Gastroesophageal sphincter (tissue), 4 donors: ENCODE measurements at regions not wholly inside any gene's neighbourhood (a gene's known extent, or its start where the extent isn't known, plus 50 kb on each side); places are given as distances from the start of the nearest gene placed in this dataset.

Experiments used
- ATAC-seq: fragments of 150-250 bp; one replicate; pipeline ENCODE4 v1.9.1; 2016; ENCODE audit warnings: mild to moderate bottlenecking, moderate library complexity
- H3K27ac ChIP-seq, 4 donors: fragments of 200-600 bp; sonication (generic) in 3 of 4; 1 replicate in 3 of 4; 2 replicates in 1 of 4; pipeline ENCODE4 v1.5.1; 2016 to 2019
- H3K27me3 ChIP-seq: fragments of 200-600 bp; sonication (generic); one replicate; pipeline ENCODE4 v1.5.1; 2019
- H3K36me3 ChIP-seq, 2 donors: fragments of 200-600 bp; sonication (generic); one replicate each; pipeline ENCODE4 v1.5.1; 2019; ENCODE audit warnings: control low read depth in 1 of 2
- H3K4me1 ChIP-seq, 3 donors: fragments of 200-600 bp; sonication (generic); 1 replicate in 2 of 3; 2 replicates in 1 of 3; pipeline ENCODE4 v1.5.1; 2016 to 2019; ENCODE audit warnings: control low read depth in 2 of 3
- H3K4me3 ChIP-seq, 2 donors: fragments of 200-600 bp; sonication (generic); one replicate each; pipeline ENCODE4 v1.5.1; 2019; ENCODE audit warnings: mild to moderate bottlenecking in 1 of 2, moderate library complexity in 1 of 2
- H3K9me3 ChIP-seq, 3 donors: fragments of 200-600 bp; sonication (generic); one replicate each; pipeline ENCODE4 v1.5.1; 2017 to 2019; ENCODE audit warnings: control low read depth in 2 of 3
- EP300 ChIP-seq: sonication (generic); formaldehyde crosslinking; IDR thresholded peaks from one replicate; pipeline ENCODE4 v1.6.1; 2017; ENCODE audit warnings: antibody characterized with exemption, mild to moderate bottlenecking
- POLR2A ChIP-seq, 2 donors: fragments of 450-650 bp; IDR thresholded peaks; one replicate each; pipeline ENCODE4 v1.6.1; 2017; ENCODE audit warnings: antibody characterized with exemption in 2 of 2, mild to moderate bottlenecking in 2 of 2, moderate library complexity in 1 of 2
- POLR2AphosphoS5 ChIP-seq: sonication (generic); formaldehyde crosslinking; IDR thresholded peaks from one replicate; pipeline ENCODE4 v1.6.1; 2017; ENCODE audit warnings: antibody characterized with exemption
- WGBS, 2 donors: methylation state at CpG; one replicate each; pipeline ENCODE4 v1.1.5; 2018; ENCODE audit warnings: low coverage in 1 of 2; 5-methylcytosine and 5-hydroxymethylcytosine counted together
- TF ChIP-seq, protein P1 (sequence below), 4 experiments: fragments of 200-600 bp in 2 of 4; fragments of 450-650 bp in 2 of 4; sonication (generic) in 1 of 4; IDR thresholded peaks; one replicate each; pipeline ENCODE4 v1.5.1; 2017 to 2019; ENCODE audit warnings: antibody characterized with exemption in 4 of 4, mild to moderate bottlenecking in 2 of 4, moderate library complexity in 2 of 4

DNA sequence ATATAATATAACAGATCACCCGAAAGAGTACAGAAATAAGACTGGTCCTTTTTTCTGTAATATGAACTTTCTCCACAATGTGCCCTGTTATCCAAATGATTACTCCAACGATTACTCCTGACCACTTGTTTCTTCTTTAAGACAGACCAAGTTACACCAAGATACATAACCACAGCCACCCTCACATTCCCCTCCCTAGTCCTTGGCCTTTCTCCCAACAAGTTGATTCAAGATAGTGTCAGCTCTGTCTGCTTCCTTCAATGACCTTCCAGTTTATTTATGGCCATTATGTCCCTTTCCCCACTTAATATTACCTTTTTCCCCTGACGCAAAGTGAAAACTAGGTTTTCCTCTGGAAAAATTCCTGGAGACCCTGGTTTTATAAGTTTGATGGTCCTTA is 397.2 kb downstream of the FAM47B start:
- H3K4me1 ChIP-seq: no peaks in the 10 kb centered on the region
- no peaks in the 10 kb centered on the region for H3K9me3 ChIP-seq
- TF ChIP-seq POLR2AphosphoS5 (no peak), POLR2A (IDR thresholded peaks at IDR 0.05) (no peak), EP300 (no peak)
- TF ChIP-seq, protein P1, sequence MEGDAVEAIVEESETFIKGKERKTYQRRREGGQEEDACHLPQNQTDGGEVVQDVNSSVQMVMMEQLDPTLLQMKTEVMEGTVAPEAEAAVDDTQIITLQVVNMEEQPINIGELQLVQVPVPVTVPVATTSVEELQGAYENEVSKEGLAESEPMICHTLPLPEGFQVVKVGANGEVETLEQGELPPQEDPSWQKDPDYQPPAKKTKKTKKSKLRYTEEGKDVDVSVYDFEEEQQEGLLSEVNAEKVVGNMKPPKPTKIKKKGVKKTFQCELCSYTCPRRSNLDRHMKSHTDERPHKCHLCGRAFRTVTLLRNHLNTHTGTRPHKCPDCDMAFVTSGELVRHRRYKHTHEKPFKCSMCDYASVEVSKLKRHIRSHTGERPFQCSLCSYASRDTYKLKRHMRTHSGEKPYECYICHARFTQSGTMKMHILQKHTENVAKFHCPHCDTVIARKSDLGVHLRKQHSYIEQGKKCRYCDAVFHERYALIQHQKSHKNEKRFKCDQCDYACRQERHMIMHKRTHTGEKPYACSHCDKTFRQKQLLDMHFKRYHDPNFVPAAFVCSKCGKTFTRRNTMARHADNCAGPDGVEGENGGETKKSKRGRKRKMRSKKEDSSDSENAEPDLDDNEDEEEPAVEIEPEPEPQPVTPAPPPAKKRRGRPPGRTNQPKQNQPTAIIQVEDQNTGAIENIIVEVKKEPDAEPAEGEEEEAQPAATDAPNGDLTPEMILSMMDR (IDR thresholded peaks at IDR 0.05): no peak
- no peak for ATAC-seq
- no peaks in the 10 kb centered on the region for H3K27me3 ChIP-seq
- H3K36me3 ChIP-seq: no peaks in the 10 kb centered on the region
- 73 to 83% methylated on average over 3 of the region's 3 CpGs for WGBS, 2 donors
- H3K4me3 ChIP-seq: no peak overlapping the region
- H3K27ac ChIP-seq: no peak overlapping the region

DNA sequence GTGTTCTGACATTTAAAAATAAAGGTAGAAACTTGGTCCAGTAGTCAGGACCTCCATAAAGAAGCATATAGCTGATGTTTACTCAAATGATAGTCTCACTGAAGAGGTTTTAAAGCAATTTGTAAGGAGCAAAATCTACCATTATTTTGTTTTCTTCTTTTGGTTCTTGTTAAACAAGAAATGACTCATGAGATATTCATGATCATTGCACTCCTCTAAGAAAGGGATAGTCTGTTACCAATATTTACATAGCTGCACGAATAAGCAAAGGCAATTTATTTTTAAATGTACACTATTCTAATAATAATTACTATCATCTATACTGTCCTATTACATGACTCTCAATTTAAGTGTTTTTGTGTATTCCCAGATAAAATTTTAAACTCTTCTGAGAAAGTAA is 397.9 kb downstream of the FAM47B start:
- 50 to 55% methylated on average over 1 of the region's 1 CpG for WGBS, 2 donors
- ATAC-seq: no peak

DNA sequence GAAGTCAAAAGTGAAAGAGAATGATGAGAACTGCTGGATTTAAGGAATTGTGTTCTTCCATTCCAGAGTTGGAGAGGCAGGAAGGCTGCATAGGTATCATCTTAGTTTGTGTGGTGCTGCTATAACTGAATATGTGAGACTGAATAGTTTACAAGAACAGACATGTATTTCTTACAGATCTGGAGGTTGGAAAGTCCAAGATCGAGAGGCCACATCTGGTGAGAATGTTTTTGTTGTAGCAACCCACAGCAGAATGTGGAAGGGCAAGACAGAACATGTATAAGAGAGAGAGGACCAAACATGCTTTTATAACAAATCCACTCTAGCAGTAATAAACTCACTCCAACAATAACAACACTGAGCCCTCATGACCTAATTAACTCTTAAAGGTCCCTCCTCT is 408.6 kb downstream of the FAM47B start:
- 13% methylated on average over 1 of the region's 1 CpG; no CpG with 5 or more reads in 1 of the 2 donors for WGBS, 2 donors
- H3K4me1 ChIP-seq: no peaks in the 10 kb centered on the region
- TF ChIP-seq, protein P1 (IDR thresholded peaks at IDR 0.05): no peak
- no peak for TF ChIP-seq EP300
- no peak for TF ChIP-seq POLR2A (IDR thresholded peaks at IDR 0.05)
- TF ChIP-seq POLR2AphosphoS5: no peak
- H3K9me3 ChIP-seq: no peaks in the 10 kb centered on the region
- no peak overlapping the region for H3K27ac ChIP-seq
- H3K36me3 ChIP-seq: no peaks in the 10 kb centered on the region
- no peaks in the 10 kb centered on the region for H3K27me3 ChIP-seq
- ATAC-seq: no peak
- no peak overlapping the region for H3K4me3 ChIP-seq

More for the DNA sequence above, 397.9 kb downstream of the FAM47B start:
- TF ChIP-seq EP300: no peak
- no peaks in the 10 kb centered on the region for H3K36me3 ChIP-seq
- H3K4me3 ChIP-seq: no peak overlapping the region
- H3K27me3 ChIP-seq: no peaks in the 10 kb centered on the region
- no peaks in the 10 kb centered on the region for H3K4me1 ChIP-seq
- H3K27ac ChIP-seq: no peak overlapping the region
- H3K9me3 ChIP-seq: no peaks in the 10 kb centered on the region

DNA sequence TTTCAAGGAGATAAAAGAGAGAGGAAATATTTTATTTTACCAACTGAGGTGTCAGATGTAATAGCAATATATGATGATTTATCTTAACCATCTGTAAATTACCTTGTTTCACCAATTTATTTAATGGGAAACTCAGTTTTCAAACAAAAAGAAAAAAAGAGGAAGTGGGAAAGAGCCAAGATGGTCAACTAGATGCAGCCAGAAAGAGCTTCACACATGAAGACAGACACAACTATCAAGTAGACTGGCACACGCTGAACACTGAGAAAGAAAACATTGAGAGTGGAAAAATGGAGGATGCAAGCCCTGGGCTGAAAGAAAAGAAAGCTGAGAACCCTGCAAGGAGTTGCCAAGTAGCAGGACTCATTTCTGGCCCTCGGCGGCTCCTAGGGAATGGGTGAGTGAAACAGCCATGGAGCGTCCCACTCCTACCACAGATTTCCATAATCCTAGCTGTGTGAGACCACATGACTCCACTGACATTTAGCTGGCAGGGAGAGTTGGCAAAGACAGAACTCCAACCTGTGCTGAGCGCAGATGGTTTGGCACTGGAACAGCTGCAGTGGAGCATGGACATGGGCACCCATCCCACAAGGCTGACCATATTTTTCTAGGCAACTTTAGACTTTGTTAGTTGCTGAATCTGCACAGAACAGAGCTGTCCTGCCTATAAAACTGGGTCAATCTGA is 409.3 kb downstream of the FAM47B start:
- no peaks in the 10 kb centered on the region for H3K9me3 ChIP-seq
- no peaks in the 10 kb centered on the region for H3K27me3 ChIP-seq
- no peaks in the 10 kb centered on the region for H3K36me3 ChIP-seq
- no peak for ATAC-seq
- WGBS, 2 donors: 100% methylated on average over 1 of the region's 5 CpGs
- no peaks in the 10 kb centered on the region for H3K4me1 ChIP-seq
- TF ChIP-seq, protein P1 (IDR thresholded peaks at IDR 0.05): no peak
- TF ChIP-seq POLR2A (IDR thresholded peaks at IDR 0.05) (no peak), EP300 (no peak), POLR2AphosphoS5 (no peak)
- no peak overlapping the region for H3K4me3 ChIP-seq
- H3K27ac ChIP-seq: no peak overlapping the region

DNA sequence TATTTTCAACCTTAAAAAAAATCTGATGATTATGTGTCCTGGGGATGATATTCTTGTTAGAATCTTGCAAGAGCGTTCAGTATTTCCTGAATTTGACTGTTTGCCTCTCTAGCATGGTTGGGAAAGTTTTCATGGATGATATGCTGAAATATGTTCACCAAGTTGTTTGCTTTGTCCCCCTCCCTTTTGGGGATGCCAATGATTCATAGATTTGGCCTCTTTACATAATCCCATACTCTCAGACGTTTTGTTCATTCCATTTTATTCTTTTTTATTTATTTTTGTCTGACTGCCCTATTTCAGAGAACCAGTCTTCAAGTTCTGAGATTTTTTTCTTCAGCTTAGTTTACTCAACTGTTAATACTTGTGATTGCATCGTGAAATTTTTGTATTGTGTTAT is 415.1 kb downstream of the FAM47B start:
- no peak for ATAC-seq
- H3K4me1 ChIP-seq: no peaks in the 10 kb centered on the region
- no peak overlapping the region for H3K27ac ChIP-seq

More for the DNA sequence above, 415.1 kb downstream of the FAM47B start:
- WGBS, 2 donors: 61 to 83% methylated on average over 1 to 3 of the region's 3 CpGs
- H3K4me3 ChIP-seq: no peak overlapping the region
- H3K27me3 ChIP-seq: no peaks in the 10 kb centered on the region
- no peaks in the 10 kb centered on the region for H3K36me3 ChIP-seq
- TF ChIP-seq POLR2A (IDR thresholded peaks at IDR 0.05) (no peak), EP300 (no peak), POLR2AphosphoS5 (no peak)
- TF ChIP-seq, protein P1 (IDR thresholded peaks at IDR 0.05): no peak
- H3K9me3 ChIP-seq: no peaks in the 10 kb centered on the region
